OCI-LY3 (cell line): ENCODE measurements at regions not wholly inside any gene's neighbourhood (a gene's known extent, or its start where the extent isn't known, plus 50 kb on each side); places are given as distances from the start of the nearest gene placed in this dataset.

Experiments used
- H2AFZ ChIP-seq: fragments of 200-600, 300-600 bp; shearing (Covaris generic); 2 replicates; pipeline ENCODE4 v1.6.0; 2014; ENCODE audit warnings: antibody characterized with exemption, low read depth, low read length
- H3K27ac ChIP-seq: fragments of 200-600, 300-600 bp; sonication (generic); 2 replicates; pipeline ENCODE4 v1.5.1; 2014; ENCODE audit warnings: mild to moderate bottlenecking, low read length, moderate library complexity, mixed read lengths
- H3K27me3 ChIP-seq: fragments of 200-600, 300-600 bp; sonication (generic); 2 replicates; pipeline ENCODE4 v1.6.1; 2014; ENCODE audit warnings: low read depth, low read length, mixed read lengths
- H3K36me3 ChIP-seq: fragments of 200-600, 300-600 bp; sonication (generic); replicated peaks from 2 replicates; pipeline ENCODE3; 2014; ENCODE audit warnings: low read depth, low read length, mixed read lengths
- H3K4me1 ChIP-seq: fragments of 300-600, 200-600 bp; sonication (generic); 2 replicates; pipeline ENCODE4 v1.6.1; 2014; ENCODE audit warnings: low read length, mixed read lengths
- H3K4me2 ChIP-seq: fragments of 200-600, 300-600 bp; sonication (generic); 2 replicates; pipeline ENCODE4 v1.6.1; 2014; ENCODE audit warnings: low read length, mixed read lengths
- H3K4me3 ChIP-seq: fragments of 300-600, 200-600 bp; sonication (generic); 2 replicates; pipeline ENCODE4 v1.5.1; 2014; ENCODE audit warnings: antibody characterized with exemption, mild to moderate bottlenecking, low read length, moderate library complexity
- H3K79me2 ChIP-seq: fragments of 300-600, 200-600 bp; shearing (Covaris generic); 2 replicates; pipeline ENCODE4 v1.6.1; 2014; ENCODE audit warnings: mild to moderate bottlenecking, low read length, mixed read lengths
- H3K9ac ChIP-seq: fragments of 300-600, 200-600 bp; shearing (Covaris generic); 2 replicates; pipeline ENCODE4 v1.6.0; 2014; ENCODE audit warnings: mild to moderate bottlenecking, low read length, moderate library complexity
- H3K9me3 ChIP-seq: fragments of 200-600, 300-600 bp; shearing (Covaris generic); 2 replicates; pipeline ENCODE4 v1.6.1; 2014; ENCODE audit warnings: low read length, mixed read lengths; ENCODE audit not compliant: insufficient read depth
- H4K20me1 ChIP-seq: fragments of 200-600, 300-600 bp; sonication (generic); 2 replicates; pipeline ENCODE4 v1.6.1; 2016; ENCODE audit warnings: low read length, mixed read lengths; ENCODE audit not compliant: insufficient read depth
- EZH2phosphoT487 ChIP-seq: fragments of 200-600 bp; shearing (Covaris generic); IDR thresholded peaks from 2 replicates; pipeline ENCODE4 v1.6.1; 2018; ENCODE audit warnings: antibody characterized with exemption, mixed run types, low read depth
- TF ChIP-seq, protein P1 (sequence below): fragments of 200-600, 300-600 bp; sonication (generic); IDR thresholded peaks from 2 replicates; pipeline ENCODE4 v1.5.1; 2014; ENCODE audit warnings: antibody characterized with exemption, low read length, low read depth

DNA sequence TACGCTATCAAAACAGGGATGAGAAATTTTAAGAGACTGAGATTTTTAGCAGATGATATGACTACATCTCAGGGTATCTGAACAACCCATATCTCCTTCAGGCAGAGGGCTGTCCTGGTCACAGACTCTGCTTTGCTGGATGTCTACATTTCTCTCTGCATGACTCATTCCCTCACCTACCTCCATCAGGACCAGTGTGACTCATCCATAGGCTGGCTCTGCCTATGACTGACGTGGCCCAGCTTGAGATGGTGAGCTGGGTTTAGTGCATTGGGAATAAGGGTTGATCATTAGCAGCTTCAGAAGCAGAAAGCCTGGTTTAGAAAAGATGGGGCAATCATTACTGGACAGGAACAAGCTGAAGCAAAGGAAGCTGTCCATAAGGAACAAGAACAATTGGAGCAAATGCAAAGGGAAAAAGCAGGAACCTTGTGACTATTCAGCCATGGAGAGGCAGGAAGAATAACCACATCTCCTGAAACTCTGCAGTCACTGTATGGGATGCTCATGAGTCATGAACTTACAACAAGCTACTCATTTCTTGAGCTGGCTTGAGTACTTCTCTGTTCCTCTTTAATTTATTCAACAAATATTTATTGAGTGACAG is 86.4 kb upstream of the CBLN4 start:
- Histone ChIP-seq H3K36me3 (no peaks in the 10 kb centered on the region), H3K9me3 (no peaks in the 10 kb centered on the region), H2AFZ (no peak overlapping the region), H3K9ac (no peak overlapping the region), H3K27me3 (no peaks in the 10 kb centered on the region), H3K4me3 (no peak overlapping the region), H3K79me2 (no peaks in the 10 kb centered on the region), H3K27ac (no peak overlapping the region), H3K4me2 (no peak overlapping the region), H4K20me1 (no peaks in the 10 kb centered on the region), H3K4me1 (no peaks in the 10 kb centered on the region)
- TF ChIP-seq, protein P1, sequence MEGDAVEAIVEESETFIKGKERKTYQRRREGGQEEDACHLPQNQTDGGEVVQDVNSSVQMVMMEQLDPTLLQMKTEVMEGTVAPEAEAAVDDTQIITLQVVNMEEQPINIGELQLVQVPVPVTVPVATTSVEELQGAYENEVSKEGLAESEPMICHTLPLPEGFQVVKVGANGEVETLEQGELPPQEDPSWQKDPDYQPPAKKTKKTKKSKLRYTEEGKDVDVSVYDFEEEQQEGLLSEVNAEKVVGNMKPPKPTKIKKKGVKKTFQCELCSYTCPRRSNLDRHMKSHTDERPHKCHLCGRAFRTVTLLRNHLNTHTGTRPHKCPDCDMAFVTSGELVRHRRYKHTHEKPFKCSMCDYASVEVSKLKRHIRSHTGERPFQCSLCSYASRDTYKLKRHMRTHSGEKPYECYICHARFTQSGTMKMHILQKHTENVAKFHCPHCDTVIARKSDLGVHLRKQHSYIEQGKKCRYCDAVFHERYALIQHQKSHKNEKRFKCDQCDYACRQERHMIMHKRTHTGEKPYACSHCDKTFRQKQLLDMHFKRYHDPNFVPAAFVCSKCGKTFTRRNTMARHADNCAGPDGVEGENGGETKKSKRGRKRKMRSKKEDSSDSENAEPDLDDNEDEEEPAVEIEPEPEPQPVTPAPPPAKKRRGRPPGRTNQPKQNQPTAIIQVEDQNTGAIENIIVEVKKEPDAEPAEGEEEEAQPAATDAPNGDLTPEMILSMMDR = no peak
- TF ChIP-seq EZH2phosphoT487 = no peak

GRCh38 chr20:56094228-56094627 is 88.9 kb upstream of the CBLN4 start:
- no peak for TF ChIP-seq EZH2phosphoT487
- TF ChIP-seq, protein P1 = no peak
- no peak overlapping the region for H2AFZ ChIP-seq
- no peaks in the 10 kb centered on the region for H3K9me3 ChIP-seq
- no peak overlapping the region for H3K4me3 ChIP-seq
- H3K79me2 ChIP-seq = no peaks in the 10 kb centered on the region
- H3K27ac ChIP-seq = no peak overlapping the region
- H3K4me1 ChIP-seq = no peaks in the 10 kb centered on the region
- H3K27me3 ChIP-seq = no peaks in the 10 kb centered on the region
- no peaks in the 10 kb centered on the region for H3K36me3 ChIP-seq
- H3K4me2 ChIP-seq = no peak overlapping the region
- H4K20me1 ChIP-seq = no peaks in the 10 kb centered on the region
- H3K9ac ChIP-seq = no peak overlapping the region

DNA sequence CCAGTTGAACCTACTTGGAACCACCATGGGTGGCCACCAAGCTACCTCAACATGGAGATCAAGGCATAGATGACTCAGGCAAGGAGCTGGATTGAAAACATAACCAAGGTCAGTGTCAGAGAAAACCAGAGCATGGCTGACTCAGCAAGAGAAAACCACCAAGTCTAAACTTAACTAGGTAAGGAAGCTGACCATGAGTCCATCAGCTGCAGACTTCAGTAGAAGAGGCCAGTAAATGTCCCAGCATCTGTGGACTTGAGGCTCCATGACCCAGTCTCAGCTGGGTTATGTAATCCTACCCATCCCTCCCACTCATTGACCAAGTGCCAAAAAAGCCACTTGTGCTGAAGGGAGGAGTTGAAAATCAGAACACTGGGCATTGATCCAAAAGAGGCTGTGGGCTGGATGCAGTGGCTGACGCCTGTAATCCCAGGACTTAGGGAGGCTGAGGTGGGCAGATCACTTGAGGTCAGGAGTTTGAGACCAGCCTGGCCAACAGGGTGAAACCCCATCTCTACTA is 93.7 kb upstream of the CBLN4 start:
- no peak overlapping the region for H3K4me3 ChIP-seq
- H3K4me2 ChIP-seq = no peak overlapping the region
- no peaks in the 10 kb centered on the region for H3K36me3 ChIP-seq
- TF ChIP-seq EZH2phosphoT487 = no peak
- TF ChIP-seq, protein P1 = no peak
- H2AFZ ChIP-seq = no peak overlapping the region
- H3K79me2 ChIP-seq = no peaks in the 10 kb centered on the region
- H3K4me1 ChIP-seq = no peaks in the 10 kb centered on the region
- no peak overlapping the region for H3K9ac ChIP-seq
- no peaks in the 10 kb centered on the region for H3K27me3 ChIP-seq
- no peaks in the 10 kb centered on the region for H3K9me3 ChIP-seq
- H4K20me1 ChIP-seq = no peaks in the 10 kb centered on the region
- H3K27ac ChIP-seq = no peak overlapping the region

DNA sequence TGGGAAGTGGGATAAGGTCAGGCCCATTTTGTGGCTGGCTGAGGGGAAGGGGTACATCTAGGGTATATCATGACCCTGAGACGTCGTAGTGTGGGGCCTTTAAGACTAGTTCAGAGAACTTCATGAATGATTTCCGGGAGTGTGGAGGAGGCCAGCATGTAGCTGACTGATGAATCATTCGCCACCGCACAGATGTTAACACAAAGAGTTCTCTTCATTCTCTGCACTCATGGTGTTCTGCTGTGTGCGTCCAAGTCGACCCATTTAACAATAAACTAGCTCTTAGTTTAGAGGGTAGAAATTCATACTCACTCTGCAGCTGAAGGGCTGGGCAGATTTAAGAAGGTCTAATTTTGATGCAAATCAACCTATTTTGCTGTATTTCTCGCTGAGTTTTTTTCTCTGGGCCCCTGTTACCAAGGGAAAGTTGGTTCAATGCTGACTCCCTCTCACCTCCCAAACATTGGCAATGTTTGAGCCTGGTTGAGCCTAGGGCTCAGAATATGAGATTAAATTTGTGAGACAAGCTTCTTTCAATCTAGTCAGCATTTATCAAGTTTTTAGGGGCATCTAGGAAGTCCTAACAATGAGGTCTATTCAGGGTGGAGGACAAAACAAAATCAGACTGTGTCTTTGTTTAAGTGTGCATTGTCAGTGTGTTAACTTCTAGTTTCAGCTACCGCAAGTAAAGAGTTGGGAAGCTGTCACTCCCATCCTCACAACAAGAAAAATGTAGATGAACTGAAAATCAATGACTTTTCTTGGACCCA is 106.8 kb upstream of the CBLN4 start:
- TF ChIP-seq, protein P1 = no peak
- no peak for TF ChIP-seq EZH2phosphoT487
- H4K20me1 ChIP-seq = no peaks in the 10 kb centered on the region
- no peak overlapping the region for H3K9ac ChIP-seq
- no peak overlapping the region for H3K4me3 ChIP-seq
- no peak overlapping the region for H2AFZ ChIP-seq
- no peak overlapping the region for H3K27ac ChIP-seq
- no peaks in the 10 kb centered on the region for H3K9me3 ChIP-seq
- no peaks in the 10 kb centered on the region for H3K79me2 ChIP-seq
- H3K4me2 ChIP-seq = no peak overlapping the region
- H3K4me1 ChIP-seq = no peaks in the 10 kb centered on the region
- H3K27me3 ChIP-seq = peaks cover 9% of the 10 kb centered on the region
- H3K36me3 ChIP-seq = no peaks in the 10 kb centered on the region
